ENCODE measurements at regions not wholly inside any gene's neighbourhood (a gene's known extent, or its start where the extent isn't known, plus 50 kb on each side); places are given as distances from the start of the nearest gene placed in this dataset.

DNA sequence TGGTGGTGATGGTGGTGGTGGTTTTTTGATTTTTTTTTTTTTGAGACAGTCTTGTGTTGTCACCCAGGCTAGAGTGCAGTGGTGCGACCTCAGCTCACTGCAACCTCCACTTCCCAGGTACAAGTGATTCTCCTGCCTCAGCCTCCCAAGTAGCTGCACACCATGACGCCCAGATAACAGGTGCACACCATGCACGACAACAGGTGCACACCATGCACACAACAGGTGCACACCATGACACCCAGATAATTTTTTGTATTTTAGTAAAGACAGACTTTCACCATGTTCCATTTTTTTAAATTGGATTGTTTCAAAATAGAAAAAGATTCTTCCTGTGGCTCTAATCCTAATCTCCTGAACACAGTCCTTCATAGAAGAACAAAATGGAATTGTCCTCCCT lies 257.9 kb downstream of the ALDH8A1 start:
- H3K27ac ChIP-seq, result no peak overlapping the region
- TF ChIP-seq ZFX (IDR thresholded peaks at IDR 0.05), result no peak
- TF ChIP-seq, protein P1, sequence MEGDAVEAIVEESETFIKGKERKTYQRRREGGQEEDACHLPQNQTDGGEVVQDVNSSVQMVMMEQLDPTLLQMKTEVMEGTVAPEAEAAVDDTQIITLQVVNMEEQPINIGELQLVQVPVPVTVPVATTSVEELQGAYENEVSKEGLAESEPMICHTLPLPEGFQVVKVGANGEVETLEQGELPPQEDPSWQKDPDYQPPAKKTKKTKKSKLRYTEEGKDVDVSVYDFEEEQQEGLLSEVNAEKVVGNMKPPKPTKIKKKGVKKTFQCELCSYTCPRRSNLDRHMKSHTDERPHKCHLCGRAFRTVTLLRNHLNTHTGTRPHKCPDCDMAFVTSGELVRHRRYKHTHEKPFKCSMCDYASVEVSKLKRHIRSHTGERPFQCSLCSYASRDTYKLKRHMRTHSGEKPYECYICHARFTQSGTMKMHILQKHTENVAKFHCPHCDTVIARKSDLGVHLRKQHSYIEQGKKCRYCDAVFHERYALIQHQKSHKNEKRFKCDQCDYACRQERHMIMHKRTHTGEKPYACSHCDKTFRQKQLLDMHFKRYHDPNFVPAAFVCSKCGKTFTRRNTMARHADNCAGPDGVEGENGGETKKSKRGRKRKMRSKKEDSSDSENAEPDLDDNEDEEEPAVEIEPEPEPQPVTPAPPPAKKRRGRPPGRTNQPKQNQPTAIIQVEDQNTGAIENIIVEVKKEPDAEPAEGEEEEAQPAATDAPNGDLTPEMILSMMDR (conservative IDR thresholded peaks at IDR 0.05), result no peak

DNA sequence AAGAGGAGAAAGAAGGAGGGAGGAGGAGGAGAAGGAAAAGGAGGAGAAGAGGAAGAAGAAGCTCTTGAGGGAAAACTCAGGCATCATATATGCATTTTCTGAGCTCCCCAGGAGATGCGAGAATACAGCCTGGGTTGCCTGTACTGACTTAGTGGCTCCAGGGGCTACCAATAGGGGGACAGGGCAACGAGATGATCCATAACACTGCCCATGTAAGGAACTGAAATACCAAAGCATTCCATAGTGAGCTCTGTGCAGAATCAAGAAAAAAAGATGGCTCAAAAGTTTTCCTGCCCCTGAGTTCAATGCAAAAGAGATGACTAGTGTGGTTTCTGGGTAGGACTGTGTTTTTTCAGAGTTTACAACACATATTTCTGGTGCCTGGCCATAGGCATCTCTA lies 258.7 kb downstream of the ALDH8A1 start:
- no peak for TF ChIP-seq ZFX (IDR thresholded peaks at IDR 0.05)
- TF ChIP-seq, protein P1 (conservative IDR thresholded peaks at IDR 0.05), result no peak
- no peak overlapping the region for H3K27ac ChIP-seq

DNA sequence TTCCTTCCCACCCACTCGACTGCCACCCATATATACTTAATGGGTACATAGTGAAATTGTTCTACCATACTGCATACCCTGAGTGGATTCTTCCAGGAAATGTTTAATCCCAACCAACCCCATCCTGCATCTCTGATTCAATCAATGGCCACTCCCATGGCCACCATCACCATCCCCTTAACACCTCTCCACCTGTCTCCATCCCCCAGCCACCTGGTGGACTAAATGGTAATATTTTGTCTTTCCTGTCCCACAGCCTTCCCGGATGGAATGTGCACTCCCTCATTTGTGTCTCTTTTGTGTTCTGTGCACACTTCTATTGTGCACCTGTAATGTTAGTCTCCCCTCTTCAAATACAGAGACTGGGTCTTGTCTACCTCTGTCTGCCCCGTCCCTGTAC lies 259.9 kb downstream of the ALDH8A1 start:
- TF ChIP-seq ZFX (IDR thresholded peaks at IDR 0.05), result no peak
- TF ChIP-seq, protein P1 (conservative IDR thresholded peaks at IDR 0.05), result peak; percentile 14
- no peak overlapping the region for H3K27ac ChIP-seq

DNA sequence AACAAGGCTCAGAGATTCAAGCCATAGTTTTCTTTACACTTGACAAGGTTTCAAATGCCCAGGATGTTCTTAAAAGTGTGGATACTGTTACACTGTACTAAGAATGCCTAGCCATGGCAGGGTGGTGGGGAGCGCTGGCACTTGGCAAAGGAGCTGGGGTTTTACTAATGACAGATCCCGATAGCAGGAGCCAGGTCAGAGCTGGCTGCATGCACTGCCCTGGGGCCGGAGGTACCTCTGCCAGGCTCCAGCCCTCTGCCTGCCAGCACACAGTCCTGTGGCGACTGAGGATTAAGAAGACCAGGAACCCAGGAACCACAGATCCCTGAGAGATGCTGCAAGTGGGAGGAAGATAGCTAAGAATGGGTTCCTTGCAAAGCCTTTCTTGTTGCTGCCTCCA lies 260.3 kb downstream of the ALDH8A1 start:
- TF ChIP-seq ZFX (IDR thresholded peaks at IDR 0.05), result no peak
- TF ChIP-seq, protein P1 (conservative IDR thresholded peaks at IDR 0.05), result no peak

DNA sequence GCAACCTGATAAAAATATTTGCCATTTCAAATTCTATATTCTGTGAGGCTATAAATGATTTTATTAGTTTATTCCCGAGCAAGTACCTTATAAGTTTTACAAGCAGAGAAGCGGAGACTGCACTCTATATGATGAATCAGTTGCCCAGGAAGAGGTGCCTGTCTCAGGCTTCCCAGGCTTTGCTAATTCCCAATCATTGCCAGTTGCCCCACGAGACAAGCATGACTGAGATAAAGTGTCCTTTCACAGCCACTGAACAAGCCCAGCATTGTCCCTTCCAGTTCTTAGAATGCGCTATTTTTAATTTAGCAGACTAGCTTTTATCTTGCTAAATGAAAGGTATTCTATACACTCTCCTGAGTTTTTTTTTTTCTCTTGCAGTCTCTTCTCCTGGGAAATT lies 260.7 kb downstream of the ALDH8A1 start:
- TF ChIP-seq ZFX (IDR thresholded peaks at IDR 0.05), result no peak
- TF ChIP-seq, protein P1 (conservative IDR thresholded peaks at IDR 0.05), result no peak
- no peak overlapping the region for H3K27ac ChIP-seq

More for the DNA sequence above, 260.3 kb downstream of the ALDH8A1 start:
- H3K27ac ChIP-seq, result no peak overlapping the region

DNA sequence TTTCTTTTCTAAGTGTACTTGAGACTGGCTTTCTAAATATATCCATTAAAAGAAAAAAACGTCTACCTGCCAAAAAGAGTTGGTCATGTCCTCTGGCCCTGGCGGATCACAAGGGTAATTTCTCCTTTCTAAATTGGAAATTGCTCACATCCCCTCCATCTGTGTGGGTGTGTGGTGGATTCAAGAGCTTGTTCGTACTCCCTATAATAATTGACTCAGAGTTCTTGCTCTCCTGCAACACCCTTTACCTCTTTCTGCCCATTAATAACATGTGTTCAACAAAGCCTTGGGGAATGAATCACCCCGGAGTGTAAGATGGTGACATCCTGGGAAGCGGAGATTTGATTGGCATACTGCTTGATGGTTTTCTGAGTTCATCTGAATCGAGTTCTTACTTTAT lies 263.8 kb downstream of the ALDH8A1 start:
- no peak overlapping the region for H3K27ac ChIP-seq
- TF ChIP-seq ZFX (IDR thresholded peaks at IDR 0.05), result no peak
- TF ChIP-seq, protein P1 (conservative IDR thresholded peaks at IDR 0.05), result no peak

DNA sequence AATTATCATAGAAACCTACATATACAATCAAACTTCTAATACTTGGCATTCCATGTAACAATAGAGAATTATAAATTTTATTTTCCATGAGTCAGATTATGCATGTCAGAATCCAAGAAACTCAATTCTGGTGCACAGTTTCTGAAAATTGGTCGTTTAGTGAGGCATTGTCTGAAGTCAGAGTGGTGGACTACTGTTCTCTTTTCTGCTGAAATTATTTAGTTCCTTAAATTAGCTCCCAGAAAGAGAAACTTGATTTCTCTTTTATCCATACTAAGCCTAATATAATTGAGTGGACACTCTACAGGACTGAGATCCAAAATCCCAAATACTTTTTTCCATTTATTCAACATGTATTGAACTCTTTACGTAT lies 265.5 kb downstream of the ALDH8A1 start:
- no peak for TF ChIP-seq ZFX (IDR thresholded peaks at IDR 0.05)
- TF ChIP-seq, protein P1 (conservative IDR thresholded peaks at IDR 0.05), result no peak
- H3K27ac ChIP-seq, result no peak overlapping the region
